Heart left ventricle (tissue), 16 donors: ENCODE measurements at regions not wholly inside any gene's neighbourhood (a gene's known extent, or its start where the extent isn't known, plus 50 kb on each side); places are given as distances from the start of the nearest gene placed in this dataset.

ENCODE experiments used
- ATAC-seq, 4 donors: fragments of 200-7000 bp; cut with Tn5 transposase; one replicate each; pipeline ENCODE4 v1.9.1; 2020 to 2022; ENCODE audit warnings: moderate library complexity in 4 of 4, mild to moderate bottlenecking in 3 of 4, moderate number of reproducible peaks in 1 of 4
- DNase-seq, 5 donors: peaks; one replicate each; pipeline ENCODE4 v3.0.0-alpha.2; 2020
- H3K27ac ChIP-seq, 12 donors: fragments of 200-600 bp; sonication (generic) in 4 of 12; one replicate each; pipeline versions ENCODE4 v1.5.0 to v1.8.0; 2016 to 2022; ENCODE audit warnings: mild to moderate bottlenecking in 2 of 12
- H3K27me3 ChIP-seq, 9 donors: fragments of 200-600 bp; sonication (generic) in 2 of 9; one replicate each; pipeline versions ENCODE4 v1.5.1 to v1.8.0; 2016 to 2022; ENCODE audit warnings: mild to moderate bottlenecking in 3 of 9
- H3K36me3 ChIP-seq, 9 donors: fragments of 200-600 bp; sonication (generic) in 2 of 9; one replicate each; pipeline versions ENCODE4 v1.5.0 to v1.8.0; 2018 to 2022; ENCODE audit warnings: mild to moderate bottlenecking in 2 of 9
- H3K4me1 ChIP-seq, 12 donors: fragments of 200-600 bp; sonication (generic) in 4 of 12; one replicate each; pipeline versions ENCODE4 v1.5.0 to v1.8.0; 2016 to 2022; ENCODE audit warnings: mild to moderate bottlenecking in 3 of 12
- H3K4me3 ChIP-seq, 12 donors: fragments of 200-600 bp; sonication (generic) in 4 of 12; one replicate each; pipeline versions ENCODE4 v1.5.0 to v1.8.0; 2017 to 2022; ENCODE audit warnings: mild to moderate bottlenecking in 9 of 12, moderate library complexity in 4 of 12
- H3K9me3 ChIP-seq, 12 donors: fragments of 200-600 bp; sonication (generic) in 4 of 12; one replicate each; pipeline versions ENCODE4 v1.5.0 to v1.8.0; 2016 to 2022; ENCODE audit warnings: mild to moderate bottlenecking in 1 of 12
- CTCF ChIP-seq, 12 donors: fragments of 200-600 bp; sonication (generic) in 4 of 12; IDR thresholded peaks; one replicate each; pipeline versions ENCODE4 v1.5.0 to v1.8.0; 2018 to 2022; ENCODE audit warnings: antibody characterized with exemption in 12 of 12, mild to moderate bottlenecking in 5 of 12
- POLR2A ChIP-seq, 2 donors: fragments of 450-650 bp; IDR thresholded peaks; one replicate each; pipeline ENCODE4 v1.6.1; 2017; ENCODE audit warnings: antibody characterized with exemption in 2 of 2, mild to moderate bottlenecking in 2 of 2, moderate library complexity in 2 of 2
- WGBS, 4 donors: extraction: QIAGEN DNeasy Blood & Tissue Kit in 2 of 4; methylation state at CpG; one replicate each; pipeline versions ENCODE4 v1.1.5 to v1.1.7; 2013 to 2018; 5-methylcytosine and 5-hydroxymethylcytosine counted together
- intact Hi-C, 10 donors: fragments of 100-400 bp; cut with DNase I; formaldehyde crosslinking; loops; one replicate each; pipeline versions ENCODE4 v1.11.1 to v1.14.2; 2022
- donor health status: ischemic (EF 13 %, LVEDD 7.1; RV severe dilation, severe dysfunction).
- donor health status: healthy with polysubstance abuse.
- donor health status: DM: no; HTN: yes; CAD: no.
- donor health status: DM: no; HTN: no; CAD: no.
- donor health status: ischemic (EF 25% LVEDD 6.9; RV normal size, moderate dysfunction).
- donor health status: ischemic (EF 25% LVEDD 5.7; RV mildly dilated, moderate dysfunction).
- donor health status: healthy.
- donor health status: DM: yes; HTN: yes; CAD: no.
- donor health status: ischemic (EF 35%, LVEDD 5.7; RV mildly dilated, moderate dysfunction).
- donor health status: nonischemic (EF 11% LVEDD 7.7; RV severe dilation, severe dysfunction).
- donor health status: DM: yes; HTN: yes; CAD: no.
- donor health status: PGD.
- donor health status: ischemic (EF 29% LVEDD 5.4; RV normal size, mild dysfunction).
- donor health status: nonischemic (EF 23%, LVEDD 6.1; RV moderate dilation, normal function).

- H3K9me3 ChIP-seq = no peaks in the 10 kb centered on the region
- H3K4me3 ChIP-seq = no peak overlapping the region
- H3K27me3 ChIP-seq = peaks cover 0 to 5% (median 0%) of the 10 kb centered on the region in 9 donors
- WGBS, 4 donors = 80 to 100% (median 85%) methylated on average over 1 of the region's 1 CpG
- no peaks in the 10 kb centered on the region for H3K4me1 ChIP-seq
- no peaks in the 10 kb centered on the region for H3K36me3 ChIP-seq
- intact Hi-C loops = no loop called here
- DNase-seq (no peak), ATAC-seq (no peak)
- no peak overlapping the region for H3K27ac ChIP-seq
- TF ChIP-seq CTCF (IDR thresholded peaks at IDR 0.05) = no peak
- TF ChIP-seq POLR2A (IDR thresholded peaks at IDR 0.05) = no peak
Observed at GRCh38 chr5:2852446-2852845, 101.0 kb upstream of the IRX2 start.

GRCh38 chr5:2851895-2852294 lies 100.4 kb upstream of the IRX2 start:
- peaks cover 0 to 5% (median 0%) of the 10 kb centered on the region in 9 donors for H3K27me3 ChIP-seq
- no peaks in the 10 kb centered on the region for H3K36me3 ChIP-seq
- no peaks in the 10 kb centered on the region for H3K4me1 ChIP-seq
- no peak overlapping the region for H3K4me3 ChIP-seq
- 77 to 82% (median 80%) methylated on average over 5 of the region's 5 CpGs for WGBS, 4 donors
- no peaks in the 10 kb centered on the region for H3K9me3 ChIP-seq
- DNase-seq (no peak), ATAC-seq (no peak)
- H3K27ac ChIP-seq = no peak overlapping the region
- TF ChIP-seq CTCF (IDR thresholded peaks at IDR 0.05) (no peak), POLR2A (IDR thresholded peaks at IDR 0.05) (no peak)
- intact Hi-C loops = no loop called here

- Histone ChIP-seq H3K9me3 (no peaks in the 10 kb centered on the region), H3K27me3 (peaks cover 0 to 5% (median 0%) of the 10 kb centered on the region in 9 donors), H3K4me1 (no peaks in the 10 kb centered on the region), H3K4me3 (no peak overlapping the region), H3K36me3 (no peaks in the 10 kb centered on the region), H3K27ac (no peak overlapping the region)
- ATAC-seq (no peak), DNase-seq (no peak)
- intact Hi-C loops = no loop called here
- 63 to 79% (median 75%) methylated on average over 6 of the region's 6 CpGs for WGBS, 4 donors
- TF ChIP-seq POLR2A (IDR thresholded peaks at IDR 0.05) (no peak), CTCF (IDR thresholded peaks at IDR 0.05) (no peak)
Observed at GRCh38 chr5:2849429-2849828, 98.0 kb upstream of the IRX2 start.

- 58 to 67% (median 63%) methylated on average over 11 of the region's 11 CpGs for WGBS, 4 donors
- DNase-seq (no peak), ATAC-seq (no peak)
- Histone ChIP-seq H3K4me3 (no peak overlapping the region), H3K27ac (no peak overlapping the region), H3K9me3 (no peaks in the 10 kb centered on the region), H3K4me1 (no peaks in the 10 kb centered on the region), H3K36me3 (no peaks in the 10 kb centered on the region), H3K27me3 (peaks cover 0 to 5% (median 0%) of the 10 kb centered on the region in 9 donors)
- TF ChIP-seq CTCF (IDR thresholded peaks at IDR 0.05) (peak in 1 of 12 donors; percentile 10), POLR2A (IDR thresholded peaks at IDR 0.05) (no peak)
- intact Hi-C loops = no loop called here
Observed at GRCh38 chr5:2848619-2849018, 97.1 kb upstream of the IRX2 start.
